Panc1 (cell line): ENCODE measurements at regions not wholly inside any gene's neighbourhood (a gene's known extent, or its start where the extent isn't known, plus 50 kb on each side); places are given as distances from the start of the nearest gene placed in this dataset.

ENCODE experiments used
- ATAC-seq: fragments of 200-7000 bp; cut with Tn5 transposase; 2 replicates; pipeline ENCODE4 v1.9.1; 2020; ENCODE audit warnings: mild to moderate bottlenecking, moderate library complexity
- BruUV-seq: library from RNA; stranded (reverse); fragments of 400-500 nt; replicated peaks from 2 replicates; lab custom pipeline; 2021; lab: Mats Ljungman, UMichigan
- CTCF ChIA-PET: fragments of 300-600 bp; sonication (Branson Sonifier 250); formaldehyde crosslinking; loops from one replicate; lab custom pipeline; 2022; ENCODE audit warnings: antibody characterized with exemption; lab: Charles Lee
- POLR2A ChIA-PET: fragments of 300-600 bp; sonication (Branson Sonifier 250); formaldehyde crosslinking; loops from one replicate; lab custom pipeline; 2022; ENCODE audit warnings: antibody characterized with exemption; lab: Charles Lee
- DNase-seq: peaks from one replicate; pipeline ENCODE4 v3.0.0-alpha.2; 2010; ENCODE audit warnings: low read depth, low spot score
- H3K27ac ChIP-seq: 2 replicates; pipeline ENCODE4 v1.5.1; 2011; ENCODE audit warnings: mild to moderate bottlenecking, low read length, inconsistent platforms
- H3K27me3 ChIP-seq: fragments of 200-500 bp; sonication (Bioruptor generic); 2 replicates; pipeline ENCODE4 v1.6.0; 2014; ENCODE audit warnings: low read length, inconsistent platforms; ENCODE audit not compliant: control insufficient read depth, insufficient read depth
- H3K36me3 ChIP-seq: fragments of 200-500 bp; sonication (Bioruptor generic); 2 replicates; pipeline ENCODE4 v1.5.1; 2014; ENCODE audit warnings: inconsistent platforms, mild to moderate bottlenecking, low read length, moderate library complexity; ENCODE audit not compliant: control insufficient read depth, insufficient read depth
- H3K4me1 ChIP-seq: 2 replicates; pipeline ENCODE4 v1.5.1; 2011; ENCODE audit warnings: inconsistent platforms, mild to moderate bottlenecking, low read length, moderate library complexity; ENCODE audit not compliant: control insufficient read depth, insufficient read depth
- H3K4me3 ChIP-seq, 2 experiments: 2 replicates each; pipeline ENCODE4 v1.5.1; 2011 to 2012; ENCODE audit warnings: low read depth in 2 of 2, low read length in 2 of 2, mild to moderate bottlenecking in 2 of 2, inconsistent platforms in 1 of 2, moderate library complexity in 1 of 2
- H3K9me3 ChIP-seq: fragments of 200-500 bp; sonication (Bioruptor generic); 2 replicates; pipeline ENCODE4 v1.5.1; 2014; ENCODE audit warnings: low read depth, mild to moderate bottlenecking, inconsistent platforms, low read length, moderate library complexity; ENCODE audit not compliant: control insufficient read depth, insufficient read depth
- POLR2AphosphoS5 ChIP-seq: IDR thresholded peaks from 2 replicates; pipeline ENCODE4 v1.6.1; 2012; ENCODE audit warnings: mild to moderate bottlenecking, low read depth, low read length, moderate library complexity
- SIN3A ChIP-seq: IDR thresholded peaks from 2 replicates; pipeline ENCODE4 v1.6.1; 2012; ENCODE audit warnings: low read depth, mild to moderate bottlenecking, low read length, moderate library complexity, borderline replicate concordance; ENCODE audit not compliant: insufficient read depth
- TCF7L2 ChIP-seq: IDR thresholded peaks from 2 replicates; pipeline ENCODE4 v1.6.1; 2011; ENCODE audit warnings: mild to moderate bottlenecking, low read depth, low read length, inconsistent platforms
- in situ Hi-C: cut with HindIII; loops from 2 replicates; pipeline ENCODE4 v1.10.0; 2016; ENCODE audit warnings: low sequenced_read_pairs, low pct_unique_long_range_greater_than_20kb
- intact Hi-C: fragments of 100-400 bp; cut with micrococcal nuclease; formaldehyde crosslinking; loops from one replicate; pipeline ENCODE4 v1.10.0; 2022; ENCODE audit not compliant: unreplicated experiment
- TF ChIP-seq, protein P1 (sequence below): fragments of 450-650 bp; IDR thresholded peaks from 2 replicates; pipeline ENCODE4 v1.5.1; 2017; ENCODE audit warnings: mild to moderate bottlenecking
- TF ChIP-seq, protein P2 (sequence below), 2 experiments: IDR thresholded peaks; 2 replicates each; pipeline ENCODE4 v1.6.1; 2011 to 2012; ENCODE audit warnings: low read depth in 2 of 2, control low read depth in 1 of 2, low read length in 1 of 2, mild to moderate bottlenecking in 1 of 2, moderate library complexity in 1 of 2; ENCODE audit not compliant: insufficient read depth in 1 of 2

DNA sequence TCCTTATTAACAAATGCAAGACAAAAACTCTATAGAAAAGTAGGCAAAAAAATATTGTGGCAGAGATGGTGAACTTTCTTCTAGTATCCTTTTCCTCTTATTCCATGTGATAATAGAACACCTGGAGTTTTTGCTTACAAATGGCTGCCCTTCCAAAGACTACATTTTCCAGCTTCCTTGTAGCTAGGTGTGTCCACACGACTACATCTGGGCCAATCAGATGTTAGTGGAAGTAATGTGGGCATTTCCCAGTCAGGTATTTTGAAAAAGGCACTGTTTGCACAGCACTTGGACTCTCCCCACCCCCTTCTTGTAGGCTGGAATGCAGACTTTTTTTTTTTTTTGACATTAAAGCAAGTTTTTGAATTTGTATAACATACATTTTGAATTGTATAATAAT is 105.5 kb upstream of the TBX20 start:
- CTCF ChIA-PET, result no interaction called here
- intact Hi-C loops, result no loop called here
- in situ Hi-C loops, result no loop called here

DNA sequence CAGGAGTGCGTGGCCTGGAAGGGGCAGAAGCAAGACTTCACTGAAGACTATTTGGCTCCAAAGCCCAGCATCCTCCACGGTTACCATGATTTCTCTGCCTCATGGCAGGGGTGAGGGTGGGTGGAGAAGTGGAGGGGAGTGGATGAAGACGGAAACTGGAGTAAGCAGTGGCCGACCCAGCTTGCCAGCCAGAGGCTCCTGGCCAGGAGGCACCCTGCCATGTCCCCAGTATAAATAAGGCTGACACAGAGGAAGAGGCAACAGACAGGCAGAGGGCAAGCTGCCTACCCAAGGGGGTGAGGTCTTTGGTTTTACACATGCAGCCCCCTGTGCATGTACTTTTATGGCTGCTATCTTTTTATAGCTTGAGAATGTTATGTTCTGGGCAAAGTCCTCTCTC is 102.6 kb upstream of the TBX20 start:
- no peak overlapping the region for H3K27ac ChIP-seq
- in situ Hi-C loops, result no loop called here
- ATAC-seq, result no peak
- TF ChIP-seq SIN3A (no peak), POLR2AphosphoS5 (no peak), TCF7L2 (no peak)
- TF ChIP-seq, protein P1, sequence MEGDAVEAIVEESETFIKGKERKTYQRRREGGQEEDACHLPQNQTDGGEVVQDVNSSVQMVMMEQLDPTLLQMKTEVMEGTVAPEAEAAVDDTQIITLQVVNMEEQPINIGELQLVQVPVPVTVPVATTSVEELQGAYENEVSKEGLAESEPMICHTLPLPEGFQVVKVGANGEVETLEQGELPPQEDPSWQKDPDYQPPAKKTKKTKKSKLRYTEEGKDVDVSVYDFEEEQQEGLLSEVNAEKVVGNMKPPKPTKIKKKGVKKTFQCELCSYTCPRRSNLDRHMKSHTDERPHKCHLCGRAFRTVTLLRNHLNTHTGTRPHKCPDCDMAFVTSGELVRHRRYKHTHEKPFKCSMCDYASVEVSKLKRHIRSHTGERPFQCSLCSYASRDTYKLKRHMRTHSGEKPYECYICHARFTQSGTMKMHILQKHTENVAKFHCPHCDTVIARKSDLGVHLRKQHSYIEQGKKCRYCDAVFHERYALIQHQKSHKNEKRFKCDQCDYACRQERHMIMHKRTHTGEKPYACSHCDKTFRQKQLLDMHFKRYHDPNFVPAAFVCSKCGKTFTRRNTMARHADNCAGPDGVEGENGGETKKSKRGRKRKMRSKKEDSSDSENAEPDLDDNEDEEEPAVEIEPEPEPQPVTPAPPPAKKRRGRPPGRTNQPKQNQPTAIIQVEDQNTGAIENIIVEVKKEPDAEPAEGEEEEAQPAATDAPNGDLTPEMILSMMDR, result no peak
- TF ChIP-seq, protein P2, sequence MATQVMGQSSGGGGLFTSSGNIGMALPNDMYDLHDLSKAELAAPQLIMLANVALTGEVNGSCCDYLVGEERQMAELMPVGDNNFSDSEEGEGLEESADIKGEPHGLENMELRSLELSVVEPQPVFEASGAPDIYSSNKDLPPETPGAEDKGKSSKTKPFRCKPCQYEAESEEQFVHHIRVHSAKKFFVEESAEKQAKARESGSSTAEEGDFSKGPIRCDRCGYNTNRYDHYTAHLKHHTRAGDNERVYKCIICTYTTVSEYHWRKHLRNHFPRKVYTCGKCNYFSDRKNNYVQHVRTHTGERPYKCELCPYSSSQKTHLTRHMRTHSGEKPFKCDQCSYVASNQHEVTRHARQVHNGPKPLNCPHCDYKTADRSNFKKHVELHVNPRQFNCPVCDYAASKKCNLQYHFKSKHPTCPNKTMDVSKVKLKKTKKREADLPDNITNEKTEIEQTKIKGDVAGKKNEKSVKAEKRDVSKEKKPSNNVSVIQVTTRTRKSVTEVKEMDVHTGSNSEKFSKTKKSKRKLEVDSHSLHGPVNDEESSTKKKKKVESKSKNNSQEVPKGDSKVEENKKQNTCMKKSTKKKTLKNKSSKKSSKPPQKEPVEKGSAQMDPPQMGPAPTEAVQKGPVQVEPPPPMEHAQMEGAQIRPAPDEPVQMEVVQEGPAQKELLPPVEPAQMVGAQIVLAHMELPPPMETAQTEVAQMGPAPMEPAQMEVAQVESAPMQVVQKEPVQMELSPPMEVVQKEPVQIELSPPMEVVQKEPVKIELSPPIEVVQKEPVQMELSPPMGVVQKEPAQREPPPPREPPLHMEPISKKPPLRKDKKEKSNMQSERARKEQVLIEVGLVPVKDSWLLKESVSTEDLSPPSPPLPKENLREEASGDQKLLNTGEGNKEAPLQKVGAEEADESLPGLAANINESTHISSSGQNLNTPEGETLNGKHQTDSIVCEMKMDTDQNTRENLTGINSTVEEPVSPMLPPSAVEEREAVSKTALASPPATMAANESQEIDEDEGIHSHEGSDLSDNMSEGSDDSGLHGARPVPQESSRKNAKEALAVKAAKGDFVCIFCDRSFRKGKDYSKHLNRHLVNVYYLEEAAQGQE (IDR thresholded peaks at IDR 0.05; ENCODE audit: insufficient read depth in 1 of 2, low read depth in 2 of 2, low read length in 1 of 2), result no peak
- no peaks in the 10 kb centered on the region for H3K4me1 ChIP-seq
- ChIA-PET CTCF (no interaction called here), POLR2A (no interaction called here)
- no peaks in the 10 kb centered on the region for H3K9me3 ChIP-seq
- H3K36me3 ChIP-seq, result no peaks in the 10 kb centered on the region
- intact Hi-C loops, result no loop called here
- H3K4me3 ChIP-seq, result no peak overlapping the region
- peaks cover 13% of the 10 kb centered on the region for H3K27me3 ChIP-seq
- DNase-seq, result no peak
- BruUV-seq, result no TSS peak

More for the DNA sequence above, 105.5 kb upstream of the TBX20 start:
- DNase-seq (no peak), ATAC-seq (no peak)
- H3K4me3 ChIP-seq, result no peak overlapping the region
- POLR2A ChIA-PET, result no interaction called here
- no TSS peak for BruUV-seq
- TF ChIP-seq, protein P2 (IDR thresholded peaks at IDR 0.05; ENCODE audit: insufficient read depth in 1 of 2, low read depth in 2 of 2, low read length in 1 of 2), result no peak
- no peak for TF ChIP-seq POLR2AphosphoS5
- no peak for TF ChIP-seq SIN3A
- TF ChIP-seq, protein P1, result no peak
- no peak for TF ChIP-seq TCF7L2
- H3K36me3 ChIP-seq, result no peaks in the 10 kb centered on the region
- no peaks in the 10 kb centered on the region for H3K9me3 ChIP-seq
- H3K27me3 ChIP-seq, result peaks cover 11% of the 10 kb centered on the region; the same call in 1 of the 2 replicates
- H3K4me1 ChIP-seq, result no peaks in the 10 kb centered on the region
- H3K27ac ChIP-seq, result no peak overlapping the region
